ENCODE measurements at regions not wholly inside any gene's neighbourhood (a gene's known extent, or its start where the extent isn't known, plus 50 kb on each side); places are given as distances from the start of the nearest gene placed in this dataset.

GRCh38 chr2:128794285-128794684 lies 475.6 kb upstream of the HS6ST1 start:
- no peak for TF ChIP-seq CTCF (IDR thresholded peaks at IDR 0.05)
- no peak for TF ChIP-seq POLR2A (IDR thresholded peaks at IDR 0.05)
- no peak for TF ChIP-seq POLR2AphosphoS5 (IDR thresholded peaks at IDR 0.05)
- no peak for TF ChIP-seq EP300 (IDR thresholded peaks at IDR 0.05)

Data from gastroesophageal sphincter (tissue), 3 donors.